ENCODE measurements at regions not wholly inside any gene's neighbourhood (a gene's known extent, or its start where the extent isn't known, plus 50 kb on each side); places are given as distances from the start of the nearest gene placed in this dataset.

- TF ChIP-seq SP1 (IDR thresholded peaks at IDR 0.05; ENCODE audit: low read depth) (no peak), SRF (IDR thresholded peaks at IDR 0.05; ENCODE audit: low read depth) (no peak), EZH2phosphoT487 (IDR thresholded peaks at IDR 0.05; ENCODE audit: borderline replicate concordance) (no peak), MAX (IDR thresholded peaks at IDR 0.05) (no peak), CBX3 (IDR thresholded peaks at IDR 0.05; ENCODE audit: low read depth) (no peak)
- TF ChIP-seq, protein P1, sequence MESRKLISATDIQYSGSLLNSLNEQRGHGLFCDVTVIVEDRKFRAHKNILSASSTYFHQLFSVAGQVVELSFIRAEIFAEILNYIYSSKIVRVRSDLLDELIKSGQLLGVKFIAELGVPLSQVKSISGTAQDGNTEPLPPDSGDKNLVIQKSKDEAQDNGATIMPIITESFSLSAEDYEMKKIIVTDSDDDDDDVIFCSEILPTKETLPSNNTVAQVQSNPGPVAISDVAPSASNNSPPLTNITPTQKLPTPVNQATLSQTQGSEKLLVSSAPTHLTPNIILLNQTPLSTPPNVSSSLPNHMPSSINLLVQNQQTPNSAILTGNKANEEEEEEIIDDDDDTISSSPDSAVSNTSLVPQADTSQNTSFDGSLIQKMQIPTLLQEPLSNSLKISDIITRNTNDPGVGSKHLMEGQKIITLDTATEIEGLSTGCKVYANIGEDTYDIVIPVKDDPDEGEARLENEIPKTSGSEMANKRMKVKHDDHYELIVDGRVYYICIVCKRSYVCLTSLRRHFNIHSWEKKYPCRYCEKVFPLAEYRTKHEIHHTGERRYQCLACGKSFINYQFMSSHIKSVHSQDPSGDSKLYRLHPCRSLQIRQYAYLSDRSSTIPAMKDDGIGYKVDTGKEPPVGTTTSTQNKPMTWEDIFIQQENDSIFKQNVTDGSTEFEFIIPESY (IDR thresholded peaks at IDR 0.05; ENCODE audit: extremely low read depth, insufficient replicate concordance, low read length): no peak
- intact Hi-C loops (cut with micrococcal nuclease): no loop called here
- Histone ChIP-seq H3K4me1 (ENCODE audit: control insufficient read depth in 1 of 2, insufficient read depth in 2 of 2, low read length in 2 of 2) (no peaks in the 10 kb centered on the region), H3K27me3 (ENCODE audit: insufficient read depth, low read length) (no peaks in the 10 kb centered on the region), H3K4me2 (ENCODE audit: low read length) (no peak overlapping the region), H2AFZ (ENCODE audit: low read depth, low read length, poor library complexity, severe bottlenecking) (no peak overlapping the region), H3K79me2 (ENCODE audit: insufficient read depth, low read length) (no peaks in the 10 kb centered on the region), H3K36me3 (ENCODE audit: control insufficient read depth in 1 of 2, insufficient read depth in 2 of 2, low read length in 2 of 2) (no peaks in the 10 kb centered on the region), H3K9me2 (ENCODE audit: insufficient read depth) (no peaks in the 10 kb centered on the region), H3K4me3 (replicated peaks in 1 of 2; ENCODE audit: low read depth in 1 of 2, low read length in 2 of 2) (no peak overlapping the region), H3K9me3 (ENCODE audit: control insufficient read depth in 1 of 2, insufficient read depth in 1 of 2, low read depth in 1 of 2, low read length in 2 of 2) (peaks cover 5 to 24% of the 10 kb centered on the region in 2 experiments; a peak in 2 of 4 replicates), H3K27ac (ENCODE audit: low read depth, low read length) (no peak overlapping the region), H4K20me1 (ENCODE audit: insufficient read depth) (no peaks in the 10 kb centered on the region), H3K9ac (ENCODE audit: low read length) (no peak overlapping the region)
- CTCF ChIA-PET: no interaction called here
- DNase-seq (ENCODE audit: low read depth, low spot score) (no peak), ATAC-seq (no peak)
- POLR2A ChIA-PET: no interaction called here
- RAD21 ChIA-PET (ENCODE audit: low non-redundant PET in 1 of 2, low total read pairs in 2 of 2, uncharacterized antibody in 2 of 2, unreplicated experiment in 2 of 2): no interaction called here
- no TSS peak for BruUV-seq (replicated peaks)
Observed at GRCh38 chr18:73746101-73746500, 401.5 kb downstream of the FBXO15 start.

DNA sequence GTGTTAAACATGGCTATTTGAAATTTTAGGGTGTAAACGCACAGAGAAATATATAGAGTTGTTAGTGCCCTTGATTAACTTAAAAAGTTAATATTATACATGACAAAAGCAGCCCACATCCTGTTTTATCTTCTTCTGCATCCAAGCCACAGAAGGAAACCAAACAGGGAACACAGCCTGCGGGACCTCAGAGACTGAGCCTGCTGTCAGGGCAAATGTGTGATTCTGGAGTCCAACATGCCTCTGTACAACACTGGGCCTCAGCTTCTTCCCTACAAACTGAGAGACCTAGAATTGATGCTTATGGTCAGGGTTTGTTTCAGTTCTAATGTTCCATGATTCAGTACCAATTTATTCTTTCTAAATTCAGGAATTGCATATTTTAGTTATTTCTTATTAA is 404.7 kb downstream of the FBXO15 start:
- no peak for DNase-seq (ENCODE audit: low read depth, low spot score)
- Histone ChIP-seq H3K27ac (ENCODE audit: low read depth, low read length) (no peak overlapping the region), H4K20me1 (ENCODE audit: insufficient read depth) (no peaks in the 10 kb centered on the region), H3K36me3 (ENCODE audit: control insufficient read depth in 1 of 2, insufficient read depth in 2 of 2, low read length in 2 of 2) (no peaks in the 10 kb centered on the region), H3K4me3 (replicated peaks in 1 of 2; ENCODE audit: low read depth in 1 of 2, low read length in 2 of 2) (no peak overlapping the region), H3K4me2 (ENCODE audit: low read length) (no peak overlapping the region), H3K9me3 (ENCODE audit: control insufficient read depth in 1 of 2, insufficient read depth in 1 of 2, low read depth in 1 of 2, low read length in 2 of 2) (peaks cover 7 to 20% of the 10 kb centered on the region in 2 experiments; a peak in 2 of 4 replicates), H3K4me1 (ENCODE audit: control insufficient read depth in 1 of 2, insufficient read depth in 2 of 2, low read length in 2 of 2) (no peaks in the 10 kb centered on the region), H3K9ac (ENCODE audit: low read length) (no peak overlapping the region), H3K27me3 (ENCODE audit: insufficient read depth, low read length) (no peaks in the 10 kb centered on the region), H3K79me2 (ENCODE audit: insufficient read depth, low read length) (no peaks in the 10 kb centered on the region), H2AFZ (ENCODE audit: low read depth, low read length, poor library complexity, severe bottlenecking) (no peak overlapping the region), H3K9me2 (ENCODE audit: insufficient read depth) (no peaks in the 10 kb centered on the region)
- ATAC-seq: no peak
- ChIA-PET POLR2A (no interaction called here), RAD21 (ENCODE audit: low non-redundant PET in 1 of 2, low total read pairs in 2 of 2, uncharacterized antibody in 2 of 2, unreplicated experiment in 2 of 2) (no interaction called here), CTCF (no interaction called here)
- no TSS peak for BruUV-seq (replicated peaks)
- intact Hi-C loops (cut with micrococcal nuclease): no loop called here
- no peak for TF ChIP-seq ELF1 (IDR thresholded peaks at IDR 0.05; ENCODE audit: borderline replicate concordance, low read depth)
- no peak for TF ChIP-seq ZNF274 (IDR thresholded peaks at IDR 0.05; ENCODE audit: low read depth, low read length)
- no peak for TF ChIP-seq SIN3A (IDR thresholded peaks at IDR 0.05; ENCODE audit: low read depth)
- TF ChIP-seq EZH2phosphoT487 (IDR thresholded peaks at IDR 0.05; ENCODE audit: borderline replicate concordance): no peak
- no peak for TF ChIP-seq SP1 (IDR thresholded peaks at IDR 0.05; ENCODE audit: low read depth)
- no peak for TF ChIP-seq EGR1 (IDR thresholded peaks at IDR 0.05; ENCODE audit: low read depth)
- TF ChIP-seq, protein P1 (IDR thresholded peaks at IDR 0.05; ENCODE audit: extremely low read depth, insufficient replicate concordance, low read length): no peak
- TF ChIP-seq FOSL1 (IDR thresholded peaks at IDR 0.05; ENCODE audit: low read depth): no peak
- TF ChIP-seq MAX (IDR thresholded peaks at IDR 0.05): no peak
- no peak for TF ChIP-seq ATF3 (IDR thresholded peaks at IDR 0.05)
- no peak for TF ChIP-seq ZFX (IDR thresholded peaks at IDR 0.05)
- TF ChIP-seq TCF7L2 (IDR thresholded peaks at IDR 0.05; ENCODE audit: borderline replicate concordance, extremely low read depth, insufficient read depth, insufficient read length): no peak
